Panc1 (cell line): ENCODE measurements at regions not wholly inside any gene's neighbourhood (a gene's known extent, or its start where the extent isn't known, plus 50 kb on each side); places are given as distances from the start of the nearest gene placed in this dataset.

Experiments
- POLR2AphosphoS5 ChIP-seq: IDR thresholded peaks from 2 replicates; pipeline ENCODE4 v1.6.1; 2012; ENCODE audit warnings: mild to moderate bottlenecking, low read depth, low read length, moderate library complexity
- SIN3A ChIP-seq: IDR thresholded peaks from 2 replicates; pipeline ENCODE4 v1.6.1; 2012; ENCODE audit warnings: low read depth, mild to moderate bottlenecking, low read length, moderate library complexity, borderline replicate concordance; ENCODE audit not compliant: insufficient read depth
- TF ChIP-seq, protein P1 (sequence below): fragments of 450-650 bp; IDR thresholded peaks from 2 replicates; pipeline ENCODE4 v1.5.1; 2017; ENCODE audit warnings: mild to moderate bottlenecking
- TF ChIP-seq, protein P2 (sequence below), 2 experiments: IDR thresholded peaks; 2 replicates each; pipeline ENCODE4 v1.6.1; 2011 to 2012; ENCODE audit warnings: low read depth in 2 of 2, control low read depth in 1 of 2, low read length in 1 of 2, mild to moderate bottlenecking in 1 of 2, moderate library complexity in 1 of 2; ENCODE audit not compliant: insufficient read depth in 1 of 2

DNA sequence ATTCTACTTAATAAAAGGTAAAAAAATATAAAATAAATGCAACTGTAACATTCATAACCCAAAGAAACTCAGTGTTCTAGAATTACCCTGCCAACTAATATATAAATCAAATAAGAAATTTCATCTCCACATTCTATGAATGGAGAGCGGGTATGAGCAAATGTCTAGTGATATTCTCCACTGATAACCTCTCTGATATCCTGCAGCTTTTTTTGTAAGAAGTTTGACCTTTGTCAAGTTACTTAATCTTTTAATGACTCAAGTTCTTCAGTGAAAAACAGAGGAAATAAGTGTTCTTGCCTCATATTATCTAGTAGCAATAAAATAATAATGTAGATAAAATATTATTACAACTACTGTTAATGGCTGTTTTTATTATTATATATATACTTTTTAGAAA lies 1275.6 kb upstream of the CDH9 start:
- TF ChIP-seq POLR2AphosphoS5 (no peak), SIN3A (no peak)
- TF ChIP-seq, protein P1, sequence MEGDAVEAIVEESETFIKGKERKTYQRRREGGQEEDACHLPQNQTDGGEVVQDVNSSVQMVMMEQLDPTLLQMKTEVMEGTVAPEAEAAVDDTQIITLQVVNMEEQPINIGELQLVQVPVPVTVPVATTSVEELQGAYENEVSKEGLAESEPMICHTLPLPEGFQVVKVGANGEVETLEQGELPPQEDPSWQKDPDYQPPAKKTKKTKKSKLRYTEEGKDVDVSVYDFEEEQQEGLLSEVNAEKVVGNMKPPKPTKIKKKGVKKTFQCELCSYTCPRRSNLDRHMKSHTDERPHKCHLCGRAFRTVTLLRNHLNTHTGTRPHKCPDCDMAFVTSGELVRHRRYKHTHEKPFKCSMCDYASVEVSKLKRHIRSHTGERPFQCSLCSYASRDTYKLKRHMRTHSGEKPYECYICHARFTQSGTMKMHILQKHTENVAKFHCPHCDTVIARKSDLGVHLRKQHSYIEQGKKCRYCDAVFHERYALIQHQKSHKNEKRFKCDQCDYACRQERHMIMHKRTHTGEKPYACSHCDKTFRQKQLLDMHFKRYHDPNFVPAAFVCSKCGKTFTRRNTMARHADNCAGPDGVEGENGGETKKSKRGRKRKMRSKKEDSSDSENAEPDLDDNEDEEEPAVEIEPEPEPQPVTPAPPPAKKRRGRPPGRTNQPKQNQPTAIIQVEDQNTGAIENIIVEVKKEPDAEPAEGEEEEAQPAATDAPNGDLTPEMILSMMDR = no peak
- TF ChIP-seq, protein P2, sequence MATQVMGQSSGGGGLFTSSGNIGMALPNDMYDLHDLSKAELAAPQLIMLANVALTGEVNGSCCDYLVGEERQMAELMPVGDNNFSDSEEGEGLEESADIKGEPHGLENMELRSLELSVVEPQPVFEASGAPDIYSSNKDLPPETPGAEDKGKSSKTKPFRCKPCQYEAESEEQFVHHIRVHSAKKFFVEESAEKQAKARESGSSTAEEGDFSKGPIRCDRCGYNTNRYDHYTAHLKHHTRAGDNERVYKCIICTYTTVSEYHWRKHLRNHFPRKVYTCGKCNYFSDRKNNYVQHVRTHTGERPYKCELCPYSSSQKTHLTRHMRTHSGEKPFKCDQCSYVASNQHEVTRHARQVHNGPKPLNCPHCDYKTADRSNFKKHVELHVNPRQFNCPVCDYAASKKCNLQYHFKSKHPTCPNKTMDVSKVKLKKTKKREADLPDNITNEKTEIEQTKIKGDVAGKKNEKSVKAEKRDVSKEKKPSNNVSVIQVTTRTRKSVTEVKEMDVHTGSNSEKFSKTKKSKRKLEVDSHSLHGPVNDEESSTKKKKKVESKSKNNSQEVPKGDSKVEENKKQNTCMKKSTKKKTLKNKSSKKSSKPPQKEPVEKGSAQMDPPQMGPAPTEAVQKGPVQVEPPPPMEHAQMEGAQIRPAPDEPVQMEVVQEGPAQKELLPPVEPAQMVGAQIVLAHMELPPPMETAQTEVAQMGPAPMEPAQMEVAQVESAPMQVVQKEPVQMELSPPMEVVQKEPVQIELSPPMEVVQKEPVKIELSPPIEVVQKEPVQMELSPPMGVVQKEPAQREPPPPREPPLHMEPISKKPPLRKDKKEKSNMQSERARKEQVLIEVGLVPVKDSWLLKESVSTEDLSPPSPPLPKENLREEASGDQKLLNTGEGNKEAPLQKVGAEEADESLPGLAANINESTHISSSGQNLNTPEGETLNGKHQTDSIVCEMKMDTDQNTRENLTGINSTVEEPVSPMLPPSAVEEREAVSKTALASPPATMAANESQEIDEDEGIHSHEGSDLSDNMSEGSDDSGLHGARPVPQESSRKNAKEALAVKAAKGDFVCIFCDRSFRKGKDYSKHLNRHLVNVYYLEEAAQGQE (IDR thresholded peaks at IDR 0.05; ENCODE audit: insufficient read depth in 1 of 2, low read depth in 2 of 2, low read length in 1 of 2) = no peak
